C1 segment of cervical spinal cord (tissue), 14 donors: ENCODE measurements at regions not wholly inside any gene's neighbourhood (a gene's known extent, or its start where the extent isn't known, plus 50 kb on each side); places are given as distances from the start of the nearest gene placed in this dataset.
A peak's percentile ranks its signal among the peaks of the same experiment; 100 is the strongest.
"Not testable (repeated sequence)": the region's sequence is repeated elsewhere in the genome, so short reads cannot be mapped to it uniquely, and the experiment has no call there.

ENCODE experiments used
- DNase-seq, 14 donors: peaks; one replicate each; lab custom pipeline; 2025; lab: John Stamatoyannopoulos, UW

DNA sequence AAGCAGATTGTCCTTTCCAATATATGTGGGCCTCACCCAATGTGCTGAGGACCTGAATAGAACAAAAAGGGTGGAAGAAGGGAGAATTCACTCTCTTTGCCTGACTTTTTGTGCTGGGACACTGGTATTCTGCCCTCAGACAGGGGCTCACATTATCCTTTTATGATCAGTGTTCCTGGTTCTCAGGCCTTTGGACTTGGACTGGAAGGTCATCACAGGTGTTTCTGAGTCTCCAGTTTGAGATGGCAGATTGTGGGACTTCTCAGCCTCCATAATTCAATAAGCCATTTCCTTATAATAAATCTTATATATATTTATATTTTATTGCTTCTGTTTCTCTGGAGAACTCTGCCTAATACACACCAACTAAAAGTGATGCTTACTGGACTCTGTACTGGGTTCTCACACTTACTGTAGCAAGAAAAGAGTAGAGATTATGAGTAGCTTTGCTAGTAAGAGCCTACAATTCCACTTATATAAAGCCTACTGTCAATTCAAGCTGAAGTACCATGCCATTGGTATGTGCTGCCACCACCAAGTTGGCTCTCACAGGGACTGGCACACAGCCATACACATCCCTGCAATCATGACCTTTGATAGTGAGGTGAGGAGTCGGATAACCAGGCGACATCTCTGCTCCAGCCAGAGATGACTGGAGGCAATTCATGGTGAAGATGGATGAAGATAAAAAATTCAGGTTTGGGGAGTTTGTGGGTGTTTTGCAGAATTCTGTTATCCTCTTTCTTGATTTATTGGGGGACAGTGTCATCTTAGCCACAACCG is 130.7 kb upstream of the NR3C1 start:
- DNase-seq: no peak

DNA sequence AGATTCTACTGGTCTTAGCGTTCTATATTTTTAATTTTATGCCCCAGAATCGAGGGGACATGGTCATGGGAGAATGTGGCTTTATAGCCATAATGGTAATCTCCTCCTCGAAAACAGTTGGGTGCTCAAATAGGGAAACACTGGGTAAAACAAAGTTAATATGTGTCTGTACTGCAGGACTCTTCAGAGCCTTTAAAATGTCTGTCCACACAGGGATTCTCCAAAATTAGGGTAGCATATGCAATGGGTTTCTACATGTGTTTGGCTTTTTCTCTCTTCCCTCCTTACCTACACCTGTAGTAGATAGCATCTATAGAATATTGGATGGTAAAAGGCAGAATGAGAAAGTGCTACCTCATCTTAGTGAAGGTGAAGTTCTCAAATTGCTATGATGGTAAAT is 130.0 kb upstream of the NR3C1 start:
- DNase-seq: no peak

DNA sequence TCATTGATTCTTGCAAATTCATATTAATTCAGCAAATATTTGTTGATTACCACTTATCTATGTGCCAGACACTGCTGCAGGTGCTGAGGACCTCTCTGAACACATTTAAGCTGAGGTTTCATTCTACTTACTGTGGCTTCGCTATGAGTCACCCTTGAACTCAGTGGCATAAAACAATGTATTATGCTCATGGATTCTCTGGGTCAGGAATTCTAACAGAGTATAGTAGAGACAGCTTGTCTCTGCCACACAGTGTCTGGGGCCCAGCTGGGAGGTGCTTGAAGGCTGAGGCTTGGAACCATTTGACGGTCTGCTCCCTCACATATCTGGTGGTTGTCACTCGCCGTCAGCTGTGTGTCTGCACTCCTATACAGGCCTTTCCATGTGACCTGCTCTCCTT is 124.3 kb upstream of the NR3C1 start:
- no peak for DNase-seq

DNA sequence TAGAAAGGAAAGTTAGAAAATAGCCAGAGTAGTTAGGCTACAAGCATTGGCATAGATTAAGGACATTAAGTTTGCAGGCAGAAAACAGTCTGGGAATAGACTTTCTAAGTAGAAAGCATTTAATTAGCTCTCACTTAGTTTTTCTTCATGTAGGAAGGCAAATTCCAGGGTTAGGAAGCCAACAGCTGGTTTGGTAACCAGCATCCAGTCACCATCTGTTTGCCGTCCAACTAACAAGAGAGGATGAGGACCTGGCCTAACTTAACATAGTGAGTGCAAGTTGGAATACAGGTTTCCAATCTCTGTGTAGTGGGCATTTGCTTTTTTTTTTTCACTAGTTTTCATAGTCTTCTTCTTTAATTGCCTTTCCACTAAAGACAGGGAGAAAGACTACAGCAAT is 121.7 kb upstream of the NR3C1 start:
- no peak for DNase-seq

DNA sequence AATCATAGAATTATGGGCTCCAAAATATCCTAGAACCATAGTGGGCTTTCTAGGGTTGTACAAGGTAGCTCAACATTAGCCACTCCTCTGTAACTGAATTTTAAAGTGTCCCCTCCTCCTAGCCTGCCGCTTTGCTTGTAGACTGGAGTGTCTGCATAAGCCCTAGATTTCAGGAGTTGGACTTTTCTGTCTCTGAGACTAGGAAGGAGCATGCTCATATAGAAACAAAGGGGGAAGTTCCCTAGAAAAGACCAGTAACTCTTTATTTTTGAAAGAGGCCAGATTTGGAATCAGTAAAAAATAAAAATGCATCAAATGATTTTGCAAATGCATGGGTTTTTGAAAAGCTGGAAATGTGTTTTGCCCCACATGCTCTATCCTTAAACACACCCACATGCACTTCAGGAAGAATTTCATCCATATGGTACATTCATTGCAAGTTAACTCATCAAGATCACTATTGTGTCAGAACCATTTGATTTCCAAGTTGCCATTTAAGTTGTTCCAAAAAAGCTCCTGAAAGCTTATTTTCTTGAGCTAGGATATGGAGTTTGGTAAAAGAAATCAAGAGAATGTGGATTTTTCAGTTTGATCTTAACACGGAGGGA is 121.0 kb upstream of the NR3C1 start:
- DNase-seq: no peak

DNA sequence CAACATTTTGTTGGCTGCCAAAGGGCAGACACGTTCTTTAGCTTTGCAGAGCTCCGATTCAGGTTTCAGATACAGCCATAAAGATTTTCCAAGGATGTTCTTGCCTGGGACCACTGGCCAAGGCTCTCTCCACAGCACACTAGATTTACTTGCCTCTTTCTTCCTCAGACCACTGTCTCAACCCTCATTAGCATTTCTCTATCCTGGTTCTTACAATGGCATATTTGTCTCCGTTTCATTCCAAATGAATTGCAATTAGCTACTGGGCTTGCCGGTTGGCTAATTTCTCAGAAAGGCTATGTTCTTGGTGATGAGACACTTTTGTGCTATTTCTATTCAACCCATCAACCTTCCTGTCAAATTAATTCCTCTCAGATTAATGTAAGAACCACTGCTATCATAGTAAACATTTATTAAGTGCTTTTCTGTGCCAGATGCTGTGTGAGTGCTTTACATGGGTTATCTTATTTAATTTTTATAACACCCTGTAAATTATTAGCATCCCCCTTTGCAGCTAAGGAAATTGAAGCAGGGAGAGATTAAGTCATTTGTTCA is 118.4 kb upstream of the NR3C1 start:
- peak in 2 of 14 donors; percentile 12 to 14 for DNase-seq

DNA sequence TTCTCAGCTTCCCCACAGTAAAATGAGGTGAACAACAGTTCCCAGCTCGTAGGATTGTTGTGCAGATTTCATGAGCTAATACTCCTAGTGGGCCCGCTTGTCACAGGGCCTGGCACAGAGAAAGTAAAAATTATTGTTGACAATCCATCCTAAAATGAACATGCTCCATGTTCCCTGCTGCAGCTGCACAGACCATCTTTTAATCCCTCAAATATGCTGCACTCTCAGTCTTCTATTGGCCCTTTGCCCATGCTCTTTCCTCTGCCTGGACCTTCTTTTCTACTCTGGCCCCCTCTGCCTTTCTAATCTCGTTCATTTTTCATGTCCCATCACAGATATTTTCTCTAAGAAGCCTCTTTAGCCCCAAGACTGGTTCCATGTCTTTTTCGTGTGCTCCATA is 117.7 kb upstream of the NR3C1 start:
- no peak for DNase-seq

DNA sequence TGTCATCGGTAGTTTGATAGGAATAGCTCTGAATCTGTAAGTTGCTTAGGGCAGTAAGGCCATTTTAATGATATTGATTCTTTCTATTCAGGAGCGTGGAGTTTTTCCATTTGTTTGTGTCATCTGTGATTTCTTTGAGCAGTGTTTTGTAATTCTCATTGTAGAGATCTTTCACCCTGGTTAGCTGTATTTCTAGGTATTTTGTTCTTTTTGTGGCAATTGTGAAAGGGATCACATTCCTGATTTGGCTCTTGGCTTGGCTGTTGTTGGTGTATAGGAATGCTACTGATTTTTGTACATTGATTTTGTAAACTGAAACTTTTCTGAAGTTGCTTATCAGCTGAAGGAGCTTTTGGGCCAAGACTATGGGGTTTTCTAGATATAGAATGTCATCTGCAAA is 115.7 kb upstream of the NR3C1 start:
- DNase-seq: not testable (repeated sequence)

DNA sequence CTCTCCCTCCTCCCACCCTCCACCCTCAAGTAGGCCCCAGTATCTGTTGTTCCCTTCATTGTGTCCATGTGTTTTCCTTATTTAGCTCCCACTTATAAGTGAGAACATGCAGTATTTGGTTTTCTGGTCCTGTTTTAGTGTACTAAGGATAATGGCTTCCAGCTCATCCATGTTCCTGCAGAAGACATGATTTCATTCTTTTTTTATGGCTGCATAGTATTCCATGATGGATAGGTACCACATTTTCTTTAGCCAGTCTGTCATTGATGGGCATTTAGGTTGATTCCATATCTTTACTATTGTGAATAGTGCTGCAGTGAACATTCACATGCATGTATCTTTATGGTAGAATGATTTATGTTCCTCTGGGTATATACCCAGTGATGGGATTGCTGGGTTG is 114.3 kb upstream of the NR3C1 start:
- not testable (repeated sequence) for DNase-seq

DNA sequence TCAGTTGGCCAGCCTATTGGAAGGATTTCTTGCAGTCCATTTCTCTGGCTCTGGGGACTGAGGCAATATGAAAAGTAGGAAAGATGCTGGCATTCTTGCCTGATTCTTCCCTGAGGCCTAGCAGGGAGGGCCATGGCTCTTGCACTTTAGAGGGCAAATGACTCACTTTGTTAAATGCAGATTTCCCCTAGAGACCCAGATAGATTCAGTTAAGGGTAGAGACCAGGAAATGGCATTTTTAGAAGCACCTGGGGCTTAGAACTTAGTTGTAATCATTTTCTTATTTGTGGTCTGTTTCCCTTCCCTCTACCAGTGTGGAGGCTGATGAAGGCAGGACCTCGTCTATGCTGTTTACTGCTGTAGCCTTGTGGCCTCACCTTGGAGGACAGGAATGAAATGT is 112.8 kb upstream of the NR3C1 start:
- no peak for DNase-seq

DNA sequence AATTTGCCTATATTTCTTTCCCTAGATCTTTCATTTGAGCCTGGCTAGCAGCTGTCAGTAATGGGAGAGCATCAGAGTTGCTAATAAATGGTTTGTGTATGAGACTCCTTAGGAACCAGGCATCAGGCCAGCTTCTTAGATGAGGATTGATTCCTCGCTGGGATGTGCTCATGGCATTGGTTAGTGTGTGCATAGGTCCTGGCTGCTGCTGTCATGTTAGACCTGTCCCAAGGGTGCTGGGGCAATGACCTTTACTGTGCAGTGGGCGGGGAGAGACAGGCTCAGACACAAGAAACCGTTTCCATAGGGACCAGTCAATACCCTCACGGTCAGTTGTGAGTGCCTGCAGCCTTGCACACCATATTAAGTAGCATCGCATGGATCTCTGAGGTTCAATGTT is 112.3 kb upstream of the NR3C1 start:
- no peak for DNase-seq

DNA sequence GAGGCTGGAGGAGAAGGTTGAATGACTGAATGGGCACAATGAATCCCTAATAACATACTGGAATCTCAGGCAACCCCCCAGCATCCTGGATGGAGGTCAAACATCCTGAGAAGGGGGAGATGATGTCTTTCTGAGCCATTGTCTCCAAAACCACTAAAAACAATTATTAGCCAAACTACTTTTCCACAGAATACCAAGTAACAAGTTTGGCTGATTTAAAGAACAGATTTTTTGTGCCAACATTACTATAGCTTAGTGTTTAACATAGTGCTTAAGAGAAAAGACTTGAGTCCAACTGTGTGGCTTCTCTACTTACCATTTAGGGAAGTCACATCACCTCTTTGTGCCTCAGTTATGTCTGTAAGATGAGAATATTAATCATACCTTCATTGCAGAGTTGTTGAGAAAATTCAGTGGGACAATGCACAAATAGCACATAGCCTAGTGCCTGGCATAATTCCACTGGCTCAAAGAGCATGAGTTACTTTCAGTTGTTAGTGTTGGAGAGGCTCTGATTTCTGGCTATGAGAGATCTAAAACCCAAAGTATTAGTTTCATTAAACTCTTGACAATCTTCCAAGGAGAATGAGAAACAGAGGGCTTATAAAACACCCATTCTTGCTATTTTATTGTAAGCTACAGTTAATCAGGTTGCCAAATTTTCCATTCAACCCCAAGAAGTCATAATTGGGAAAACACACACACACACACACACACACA is 111.3 kb upstream of the NR3C1 start:
- no peak for DNase-seq

DNA sequence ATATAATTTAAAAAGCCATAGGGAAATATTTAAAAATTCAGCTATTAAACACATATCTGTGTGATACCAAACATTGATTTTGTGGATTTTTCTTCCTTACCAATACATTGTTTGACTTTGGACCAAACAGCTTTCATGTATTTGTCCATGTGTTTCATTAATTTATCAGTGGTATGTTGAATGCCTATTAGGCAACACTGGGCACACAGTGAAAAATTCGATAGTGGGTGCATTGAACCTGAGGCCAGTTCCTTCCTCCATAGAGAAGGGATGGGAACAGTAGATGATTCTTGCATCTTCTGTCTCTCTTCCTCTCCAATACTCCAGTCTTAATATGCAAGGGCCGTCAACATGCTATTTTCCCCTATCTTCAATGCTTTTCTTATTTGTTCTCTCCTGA is 110.2 kb upstream of the NR3C1 start:
- no peak for DNase-seq

DNA sequence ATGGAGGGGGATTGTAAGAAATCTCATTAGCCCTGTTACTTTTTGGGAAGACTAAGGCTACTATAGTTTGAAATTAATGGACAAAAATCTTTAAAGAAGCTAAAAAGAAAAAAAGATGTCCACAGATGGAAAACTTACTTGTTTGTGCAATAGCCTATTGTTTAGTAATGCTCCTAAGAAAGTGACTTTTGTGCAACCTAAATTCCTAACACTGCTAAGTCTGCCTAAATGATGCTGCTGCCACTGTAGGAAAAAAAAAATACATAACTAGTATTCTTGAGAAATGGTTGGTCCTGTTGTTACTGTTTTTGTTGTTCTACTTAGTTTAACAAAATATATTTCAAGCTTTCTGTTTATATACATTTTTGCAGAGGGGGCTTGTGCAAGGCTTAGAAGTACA is 108.2 kb upstream of the NR3C1 start:
- DNase-seq: no peak

DNA sequence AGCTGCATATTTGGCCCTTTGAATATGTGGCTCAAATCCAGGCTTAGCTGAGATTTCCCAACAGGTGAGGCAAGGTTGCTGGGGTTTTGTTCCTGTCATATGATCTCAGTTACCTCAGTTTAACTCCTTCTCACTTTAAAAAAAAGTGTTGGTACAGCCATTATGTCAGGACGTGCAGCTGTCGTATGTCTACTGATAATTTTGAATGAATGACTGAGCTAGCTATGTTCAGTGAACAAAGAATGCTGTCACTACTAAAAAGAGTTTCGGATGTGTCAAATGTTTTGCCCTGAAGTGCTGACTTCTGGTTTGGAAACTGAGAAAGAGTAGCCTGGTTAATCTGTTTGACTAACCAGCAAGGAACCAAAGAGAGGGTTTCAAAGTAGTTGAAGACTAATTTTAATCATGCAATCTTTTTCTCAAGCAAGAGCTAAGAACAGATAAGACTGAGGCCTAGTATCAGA is 106.3 kb upstream of the NR3C1 start:
- no peak for DNase-seq

DNA sequence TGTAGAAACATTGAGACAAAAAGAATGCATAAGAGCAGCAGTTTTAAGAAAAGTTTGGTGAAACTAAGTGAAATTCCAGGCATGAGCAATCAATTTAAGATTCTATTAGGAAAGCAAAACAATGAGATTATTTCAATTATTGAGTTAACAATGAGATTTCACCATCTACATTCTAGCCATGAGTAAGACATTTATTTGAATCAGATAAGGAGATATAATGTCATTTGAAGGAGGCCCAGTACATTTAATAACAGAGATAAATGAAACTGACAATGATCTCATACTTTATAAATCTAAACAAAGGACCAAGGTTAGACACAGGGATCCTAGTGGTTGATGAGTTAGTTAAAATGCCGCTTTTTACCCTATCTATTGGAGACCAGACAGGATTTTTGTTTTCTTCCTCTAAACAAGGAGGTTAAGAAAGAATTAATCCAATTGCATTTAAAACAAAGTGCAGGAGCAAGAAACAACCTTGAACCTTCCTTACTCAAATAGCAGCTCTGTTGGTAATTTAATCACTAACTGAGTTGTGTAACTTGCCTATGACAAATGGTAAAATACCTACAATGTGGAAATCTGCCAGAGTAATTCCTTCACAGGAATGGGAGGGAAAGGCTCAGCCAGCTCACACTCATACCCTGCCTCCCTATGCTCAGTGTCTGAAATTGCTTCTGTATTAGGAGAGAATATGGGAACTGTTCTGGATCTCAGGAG is 103.5 kb upstream of the NR3C1 start:
- peak in 1 of 14 donors; percentile 8 for DNase-seq

DNA sequence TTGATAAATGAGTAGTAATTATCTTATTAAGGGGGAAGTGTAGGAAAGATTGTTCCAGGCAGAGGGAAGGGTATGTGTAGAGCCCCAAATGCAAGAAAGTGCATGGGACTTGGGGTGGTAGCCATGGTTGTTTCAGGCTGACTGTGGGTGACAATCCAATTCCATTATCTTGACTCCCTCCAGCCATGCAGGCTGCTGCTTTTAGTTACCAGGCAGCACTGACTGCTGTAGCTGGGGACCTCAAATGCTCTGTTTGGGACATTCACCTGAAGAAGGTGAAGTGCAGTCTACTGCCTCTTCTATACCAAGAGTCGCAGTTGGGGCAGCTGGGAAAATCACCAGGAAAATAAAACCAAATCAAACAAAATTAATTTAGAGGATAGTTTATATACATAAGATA is 102.4 kb upstream of the NR3C1 start:
- no peak for DNase-seq

DNA sequence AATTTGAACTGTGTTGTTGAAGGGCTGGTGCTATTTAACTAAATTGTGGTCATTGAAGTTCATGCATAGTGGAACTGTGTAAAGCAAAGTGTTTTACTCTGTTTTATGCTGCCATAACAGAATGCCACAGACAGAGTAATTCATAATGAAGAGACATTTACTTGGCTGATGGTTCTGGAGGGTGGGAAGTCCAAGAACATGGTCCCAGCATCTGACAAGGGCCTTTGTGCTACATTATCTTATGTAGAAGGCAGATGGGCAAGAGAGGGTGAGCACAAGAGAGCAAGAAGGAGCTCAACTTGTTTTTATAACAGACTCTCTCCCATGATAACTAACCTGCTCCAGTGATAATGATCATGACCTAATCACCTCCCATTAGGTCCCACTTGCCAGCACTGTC is 101.9 kb upstream of the NR3C1 start:
- DNase-seq: no peak

DNA sequence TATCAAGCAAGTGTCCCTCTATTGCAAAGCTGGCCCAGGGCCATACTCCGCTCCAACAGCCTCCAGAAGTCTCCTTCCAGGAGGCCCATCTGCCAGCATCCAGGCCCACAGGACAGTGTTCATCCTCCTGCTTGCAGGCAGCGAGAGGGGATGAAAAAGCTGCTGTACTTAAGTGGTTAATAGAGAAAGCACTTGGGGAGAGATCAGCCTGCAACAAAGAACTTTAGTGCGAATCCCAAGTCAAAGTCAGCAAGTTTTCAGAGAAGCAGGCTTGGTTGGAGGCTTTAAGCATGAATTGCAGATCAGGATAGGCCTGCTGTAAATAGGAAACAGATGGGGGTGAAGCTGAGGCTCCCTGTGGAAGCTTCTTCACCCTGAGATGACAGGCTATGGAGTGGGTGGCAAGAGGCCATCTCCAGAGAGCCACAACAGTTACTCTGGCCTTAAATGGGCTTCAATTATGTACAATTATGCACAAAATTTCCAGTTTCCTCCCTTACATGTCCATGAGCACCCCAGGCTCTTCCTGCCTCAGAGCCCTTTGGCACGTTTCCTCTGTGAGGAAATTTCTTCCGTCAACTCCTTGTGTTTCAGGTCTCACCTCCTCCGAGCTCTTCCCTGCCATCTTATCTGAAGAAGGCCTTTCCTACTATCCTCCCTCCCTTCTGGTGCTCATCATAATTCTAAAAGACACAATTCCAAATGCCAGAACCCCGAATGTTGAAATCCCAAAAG is 98.0 kb upstream of the NR3C1 start:
- DNase-seq: peak in 2 of 14 donors; percentile 9 to 86

DNA sequence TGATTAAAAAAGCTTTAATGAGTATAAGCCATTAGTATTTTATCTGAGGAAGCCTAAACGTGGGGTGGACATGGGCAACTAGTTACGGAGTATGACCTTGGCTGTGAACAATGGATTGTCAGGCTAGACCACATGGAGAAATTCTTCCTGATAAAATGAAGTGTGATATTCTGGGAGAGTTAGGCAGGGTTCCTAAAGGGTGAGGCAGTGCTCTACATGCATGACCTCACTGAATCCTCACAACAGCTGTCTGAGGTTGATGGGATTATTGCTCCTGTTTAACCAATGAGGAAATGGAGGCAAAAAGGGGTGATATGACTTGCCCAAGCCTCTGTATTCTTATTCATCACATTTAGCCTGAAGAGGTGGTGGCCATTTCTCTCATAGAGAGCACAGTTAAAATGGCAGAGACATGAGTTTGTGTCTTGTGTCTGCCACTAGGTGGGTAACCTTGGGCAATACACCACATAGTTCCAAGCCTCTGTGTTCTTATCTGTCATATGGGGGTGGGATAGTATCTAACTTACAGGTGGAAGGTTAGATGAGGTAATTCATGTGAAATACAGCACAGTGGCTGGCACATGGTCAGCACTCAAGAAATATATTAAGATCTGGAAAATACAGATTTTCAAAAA is 96.1 kb upstream of the NR3C1 start:
- no peak for DNase-seq

DNA sequence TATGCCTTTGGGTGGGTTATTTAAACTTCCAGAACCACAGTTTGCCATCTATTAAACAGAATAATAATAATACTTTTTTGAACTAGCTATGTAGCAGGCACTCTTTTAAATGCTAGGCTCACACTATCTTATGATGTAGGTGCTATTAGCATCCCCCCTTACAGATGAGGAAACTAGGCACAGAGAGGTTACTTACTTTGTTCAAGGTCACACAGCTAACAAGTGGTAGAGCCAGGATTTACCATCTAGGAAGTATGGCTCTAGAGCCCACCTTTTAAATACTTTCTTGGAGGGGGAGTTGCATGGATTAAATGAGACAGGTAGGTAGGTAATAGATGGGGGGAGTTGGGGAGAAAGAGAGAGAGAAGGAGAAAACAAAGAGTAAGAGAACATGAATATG is 95.3 kb upstream of the NR3C1 start:
- DNase-seq: no peak
